ENCODE measurements at regions not wholly inside any gene's neighbourhood (a gene's known extent, or its start where the extent isn't known, plus 50 kb on each side); places are given as distances from the start of the nearest gene placed in this dataset.

DNA sequence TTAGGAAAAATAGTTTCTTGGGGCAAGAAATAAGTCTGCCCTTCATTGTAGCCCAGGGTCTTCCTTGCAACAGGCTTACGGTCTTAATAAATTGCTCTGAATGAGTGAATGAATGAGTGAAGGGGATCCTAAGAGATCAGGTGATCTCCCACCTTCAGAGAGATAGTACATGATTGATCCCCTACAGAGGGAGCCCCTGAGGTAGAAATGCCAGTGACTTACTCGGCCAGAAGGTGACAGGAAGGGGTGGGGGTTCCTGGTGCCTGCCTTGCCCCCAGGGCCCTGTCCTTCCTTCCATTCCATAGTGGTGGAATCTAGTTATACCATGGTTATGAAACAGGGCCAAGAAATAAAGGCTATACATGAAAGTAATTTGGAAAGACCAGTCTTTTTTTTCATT is 215.3 kb upstream of the SSTR4 start:
- TF ChIP-seq, protein P1, sequence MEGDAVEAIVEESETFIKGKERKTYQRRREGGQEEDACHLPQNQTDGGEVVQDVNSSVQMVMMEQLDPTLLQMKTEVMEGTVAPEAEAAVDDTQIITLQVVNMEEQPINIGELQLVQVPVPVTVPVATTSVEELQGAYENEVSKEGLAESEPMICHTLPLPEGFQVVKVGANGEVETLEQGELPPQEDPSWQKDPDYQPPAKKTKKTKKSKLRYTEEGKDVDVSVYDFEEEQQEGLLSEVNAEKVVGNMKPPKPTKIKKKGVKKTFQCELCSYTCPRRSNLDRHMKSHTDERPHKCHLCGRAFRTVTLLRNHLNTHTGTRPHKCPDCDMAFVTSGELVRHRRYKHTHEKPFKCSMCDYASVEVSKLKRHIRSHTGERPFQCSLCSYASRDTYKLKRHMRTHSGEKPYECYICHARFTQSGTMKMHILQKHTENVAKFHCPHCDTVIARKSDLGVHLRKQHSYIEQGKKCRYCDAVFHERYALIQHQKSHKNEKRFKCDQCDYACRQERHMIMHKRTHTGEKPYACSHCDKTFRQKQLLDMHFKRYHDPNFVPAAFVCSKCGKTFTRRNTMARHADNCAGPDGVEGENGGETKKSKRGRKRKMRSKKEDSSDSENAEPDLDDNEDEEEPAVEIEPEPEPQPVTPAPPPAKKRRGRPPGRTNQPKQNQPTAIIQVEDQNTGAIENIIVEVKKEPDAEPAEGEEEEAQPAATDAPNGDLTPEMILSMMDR (IDR thresholded peaks at IDR 0.05; ENCODE audit: insufficient read depth, low read depth, low read length, missing control alignments) = no peak
- no peak for DNase-seq (ENCODE audit: low read depth)
- no peak overlapping the region for H3K4me3 ChIP-seq (ENCODE audit: low read depth, low read length)

DNA sequence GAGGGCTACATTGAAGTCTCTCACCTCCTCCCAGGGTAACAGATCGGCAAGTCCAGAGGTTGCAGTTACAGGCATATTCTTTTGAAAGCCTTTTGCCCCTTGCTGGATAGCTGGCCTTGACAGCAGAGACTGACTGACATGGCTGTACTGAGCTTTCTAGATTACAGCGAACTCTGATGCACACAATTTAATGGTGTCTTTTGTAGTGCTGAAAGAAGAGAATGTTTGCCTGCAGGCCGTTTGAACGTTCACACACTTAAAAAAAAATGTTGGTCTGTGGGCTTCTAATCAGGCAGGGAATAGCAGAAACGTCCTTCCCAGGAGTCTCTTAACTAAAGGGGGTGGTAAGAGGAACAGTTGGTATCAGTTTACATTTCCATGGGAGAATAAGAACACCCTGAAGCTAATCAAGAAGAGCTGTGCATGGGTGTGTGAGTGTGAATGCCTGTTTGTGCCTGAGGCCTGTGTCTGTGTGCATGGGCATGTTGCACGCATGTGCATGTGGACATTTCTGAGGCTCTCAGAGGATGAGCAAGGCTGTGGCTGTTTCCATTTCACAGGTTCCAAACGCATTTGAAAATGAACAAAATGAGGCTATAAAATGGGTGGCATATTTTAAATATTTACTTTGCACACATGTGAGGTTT is 213.9 kb upstream of the SSTR4 start:
- TF ChIP-seq, protein P1 (IDR thresholded peaks at IDR 0.05; ENCODE audit: insufficient read depth, low read depth, low read length, missing control alignments) = no peak
- H3K4me3 ChIP-seq (ENCODE audit: low read depth, low read length) = no peak overlapping the region
- DNase-seq (ENCODE audit: low read depth) = no peak

DNA sequence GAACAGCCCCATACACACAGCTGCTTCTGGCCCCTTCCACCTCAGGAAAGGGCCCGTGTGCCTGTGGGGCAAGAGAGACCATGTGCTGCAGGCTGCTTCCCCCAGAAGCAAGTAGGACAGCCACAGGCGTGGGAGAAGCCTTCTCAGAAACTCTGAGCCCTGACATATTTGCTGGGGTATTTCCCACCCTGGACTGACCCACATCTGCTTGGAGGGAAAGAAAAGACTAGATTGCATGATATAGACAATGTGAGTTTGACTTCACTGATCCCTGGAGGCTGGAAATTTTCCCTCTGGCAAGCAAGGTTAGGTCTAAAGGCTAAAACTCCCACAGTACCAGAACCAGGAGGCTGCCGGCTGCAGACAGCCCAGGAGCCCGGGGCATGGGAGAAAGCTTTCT is 213.3 kb upstream of the SSTR4 start:
- DNase-seq (ENCODE audit: low read depth) = no peak
- TF ChIP-seq, protein P1 (IDR thresholded peaks at IDR 0.05; ENCODE audit: insufficient read depth, low read depth, low read length, missing control alignments) = no peak
- H3K4me3 ChIP-seq (ENCODE audit: low read depth, low read length) = no peak overlapping the region

DNA sequence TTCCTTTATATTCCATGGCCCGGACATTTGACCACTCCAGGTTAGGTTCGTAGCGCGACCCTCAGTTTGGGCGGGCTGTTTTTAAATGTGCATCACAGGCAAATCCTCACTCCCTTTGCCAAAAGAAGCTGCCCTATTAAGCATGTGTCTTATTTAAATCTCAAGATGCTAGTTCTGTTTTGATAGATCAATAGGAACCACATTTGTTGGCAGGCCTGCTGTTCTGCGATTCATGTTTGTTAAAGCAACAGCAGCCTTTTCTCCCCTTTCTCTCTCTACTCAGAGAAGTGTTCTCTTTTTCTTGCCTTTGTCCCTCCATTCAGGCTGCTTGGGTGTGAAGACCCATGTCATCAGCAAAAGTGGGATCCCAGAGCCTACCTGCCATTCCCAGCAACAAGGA is 212.0 kb upstream of the SSTR4 start:
- H3K4me3 ChIP-seq (ENCODE audit: low read depth, low read length) = no peak overlapping the region
- no peak for DNase-seq (ENCODE audit: low read depth)

DNA sequence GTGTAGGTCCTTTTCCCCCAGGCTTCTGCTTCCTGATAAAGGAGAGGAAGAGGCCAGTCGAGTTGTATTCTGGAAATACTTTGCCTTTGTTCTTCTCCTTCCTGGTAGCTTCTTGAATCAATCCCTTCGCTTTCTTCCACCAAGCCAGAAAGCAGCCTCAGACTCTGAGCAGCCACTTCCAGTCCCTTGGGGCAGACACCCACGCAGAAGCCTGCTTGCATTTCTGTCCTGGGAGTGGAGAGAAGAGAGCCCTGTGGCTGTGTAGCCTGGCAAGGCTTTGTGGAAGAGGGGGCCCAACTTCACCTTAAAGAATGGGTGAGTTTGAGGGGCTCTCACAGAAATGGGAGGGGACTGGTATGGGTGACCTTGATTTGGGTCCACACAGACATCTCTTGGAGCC is 211.0 kb upstream of the SSTR4 start:
- no peak for DNase-seq (ENCODE audit: low read depth)
- TF ChIP-seq, protein P1 (IDR thresholded peaks at IDR 0.05; ENCODE audit: insufficient read depth, low read depth, low read length, missing control alignments) = no peak
- no peak overlapping the region for H3K4me3 ChIP-seq (ENCODE audit: low read depth, low read length)

More for the DNA sequence above, 212.0 kb upstream of the SSTR4 start:
- TF ChIP-seq, protein P1 (IDR thresholded peaks at IDR 0.05; ENCODE audit: insufficient read depth, low read depth, low read length, missing control alignments) = no peak

DNA sequence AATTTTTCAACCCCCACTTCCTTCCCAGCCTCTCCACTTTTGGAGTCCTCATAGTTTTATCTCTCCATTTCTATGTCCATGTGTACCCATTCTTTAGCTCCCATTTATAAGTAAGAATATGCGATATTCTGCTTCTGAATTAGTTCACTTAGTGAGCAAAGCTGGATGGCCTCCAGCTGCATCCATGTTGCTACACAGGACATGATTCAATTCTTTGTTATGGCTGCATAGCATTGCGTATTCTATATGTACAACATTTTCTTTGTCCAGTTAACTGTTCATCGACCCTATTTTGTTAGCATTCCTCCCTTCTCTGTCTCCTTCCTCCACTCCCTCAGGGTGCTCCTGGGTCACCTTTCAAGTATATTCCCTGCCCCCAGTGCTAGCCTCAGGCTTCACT is 210.0 kb upstream of the SSTR4 start:
- H3K4me3 ChIP-seq (ENCODE audit: low read depth, low read length) = no peak overlapping the region
- TF ChIP-seq, protein P1 (IDR thresholded peaks at IDR 0.05; ENCODE audit: insufficient read depth, low read depth, low read length, missing control alignments) = no peak
- DNase-seq (ENCODE audit: low read depth) = no peak

DNA sequence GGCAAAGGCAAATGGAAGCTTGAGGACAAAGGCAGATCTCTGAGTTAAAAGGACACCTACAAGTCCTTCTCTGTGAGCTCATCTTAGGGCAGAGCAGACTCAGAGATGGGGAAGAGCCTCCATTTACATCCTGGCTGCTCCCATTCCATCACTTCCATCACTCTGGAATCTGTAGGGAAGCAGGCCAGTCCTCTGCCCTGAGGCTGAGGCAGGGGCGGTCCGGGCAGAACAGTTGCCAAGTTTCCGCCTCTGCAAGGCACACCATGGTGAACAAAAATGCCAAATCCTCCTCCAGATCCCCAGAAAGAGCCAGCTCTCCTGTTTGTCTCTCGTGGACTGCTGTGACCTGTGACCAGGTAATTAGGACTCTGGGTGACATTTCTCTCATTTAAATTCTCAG is 209.6 kb upstream of the SSTR4 start:
- TF ChIP-seq, protein P1 (IDR thresholded peaks at IDR 0.05; ENCODE audit: insufficient read depth, low read depth, low read length, missing control alignments) = no peak
- H3K4me3 ChIP-seq (ENCODE audit: low read depth, low read length) = no peak overlapping the region
- DNase-seq (ENCODE audit: low read depth) = no peak
